Transverse colon (tissue), 4 donors: ENCODE measurements at regions not wholly inside any gene's neighbourhood (a gene's known extent, or its start where the extent isn't known, plus 50 kb on each side); places are given as distances from the start of the nearest gene placed in this dataset.

Experiments
- POLR2A ChIP-seq: fragments of 450-650 bp; IDR thresholded peaks from one replicate; pipeline ENCODE4 v1.6.1; 2016; ENCODE audit warnings: antibody characterized with exemption, mild to moderate bottlenecking, moderate library complexity
- POLR2AphosphoS5 ChIP-seq, 3 donors: sonication (generic); formaldehyde crosslinking; IDR thresholded peaks; one replicate each; pipeline ENCODE4 v1.6.1; 2016; ENCODE audit warnings: antibody characterized with exemption in 3 of 3
- TF ChIP-seq, protein P1 (sequence below), 5 experiments: fragments of 200-600 bp in 3 of 5; fragments of 450-650 bp in 2 of 5; sonication (generic) in 3 of 5; IDR thresholded peaks; 1 replicate in 2 of 5; 2 replicates in 3 of 5; pipeline ENCODE4 v1.5.1; 2016 to 2017; ENCODE audit warnings: antibody characterized with exemption in 5 of 5, inconsistent platforms in 3 of 5, mild to moderate bottlenecking in 2 of 5, moderate library complexity in 1 of 5

DNA sequence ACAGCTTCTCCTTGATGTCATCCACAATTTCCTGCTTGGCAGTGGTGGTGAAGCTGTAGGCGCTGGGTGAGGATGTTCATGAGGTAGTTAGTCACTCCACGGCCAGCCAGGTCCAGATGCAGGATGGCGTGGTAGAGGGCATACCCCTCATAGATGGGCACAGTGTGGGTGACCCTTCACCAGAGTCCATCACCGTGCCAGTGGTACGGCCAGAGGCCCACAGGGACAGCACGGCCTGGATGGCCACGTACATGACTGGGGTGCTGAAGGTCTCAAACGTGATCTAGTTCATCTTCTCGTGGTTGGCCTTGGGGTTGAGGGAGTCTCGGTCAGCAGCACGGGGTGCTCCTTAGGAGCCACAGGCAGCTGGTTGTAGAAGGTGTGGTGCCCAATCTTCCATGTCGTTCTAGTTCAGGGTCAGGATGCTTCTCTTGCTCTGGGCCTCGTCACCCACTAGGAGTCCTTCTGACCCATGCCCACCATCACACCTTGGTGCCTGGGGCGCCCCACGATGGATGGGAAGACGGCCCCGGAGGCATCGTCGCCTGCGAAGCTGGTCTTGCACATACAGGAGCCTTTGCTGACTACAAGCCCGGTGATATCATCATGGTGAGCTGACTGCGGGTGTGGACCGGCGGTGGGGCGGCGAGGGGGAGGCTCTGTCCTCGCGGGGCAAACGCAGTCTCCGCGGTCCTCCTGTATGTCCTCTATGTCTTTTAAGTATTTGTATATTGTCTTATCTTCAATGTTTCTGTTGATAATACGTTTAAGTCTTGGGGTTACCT is 1119.0 kb downstream of the NAALADL2 start:
- TF ChIP-seq, protein P1, sequence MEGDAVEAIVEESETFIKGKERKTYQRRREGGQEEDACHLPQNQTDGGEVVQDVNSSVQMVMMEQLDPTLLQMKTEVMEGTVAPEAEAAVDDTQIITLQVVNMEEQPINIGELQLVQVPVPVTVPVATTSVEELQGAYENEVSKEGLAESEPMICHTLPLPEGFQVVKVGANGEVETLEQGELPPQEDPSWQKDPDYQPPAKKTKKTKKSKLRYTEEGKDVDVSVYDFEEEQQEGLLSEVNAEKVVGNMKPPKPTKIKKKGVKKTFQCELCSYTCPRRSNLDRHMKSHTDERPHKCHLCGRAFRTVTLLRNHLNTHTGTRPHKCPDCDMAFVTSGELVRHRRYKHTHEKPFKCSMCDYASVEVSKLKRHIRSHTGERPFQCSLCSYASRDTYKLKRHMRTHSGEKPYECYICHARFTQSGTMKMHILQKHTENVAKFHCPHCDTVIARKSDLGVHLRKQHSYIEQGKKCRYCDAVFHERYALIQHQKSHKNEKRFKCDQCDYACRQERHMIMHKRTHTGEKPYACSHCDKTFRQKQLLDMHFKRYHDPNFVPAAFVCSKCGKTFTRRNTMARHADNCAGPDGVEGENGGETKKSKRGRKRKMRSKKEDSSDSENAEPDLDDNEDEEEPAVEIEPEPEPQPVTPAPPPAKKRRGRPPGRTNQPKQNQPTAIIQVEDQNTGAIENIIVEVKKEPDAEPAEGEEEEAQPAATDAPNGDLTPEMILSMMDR (IDR thresholded peaks at IDR 0.05): no peak
- TF ChIP-seq POLR2A: no peak
- TF ChIP-seq POLR2AphosphoS5 (IDR thresholded peaks at IDR 0.05): no peak
